SK-N-SH (cell line): ENCODE measurements at regions not wholly inside any gene's neighbourhood (a gene's known extent, or its start where the extent isn't known, plus 50 kb on each side); places are given as distances from the start of the nearest gene placed in this dataset.

Experiments
- CTCF ChIA-PET: fragments of 300-600, 350-600 bp; formaldehyde crosslinking; extraction: SDS; loops from one replicate; lab custom pipeline; 2021; lab: Yijun Ruan, JAX
- POLR2A ChIA-PET: fragments of 350-600 bp; sonication (Branson Sonifier 250); formaldehyde crosslinking; extraction: SDS; loops from one replicate; lab custom pipeline; 2020; ENCODE audit warnings: antibody characterized with exemption, inconsistent platforms; lab: Yijun Ruan, JAX
- DNase-seq: peaks from one replicate; pipeline ENCODE4 v3.0.0; 2012
- H2AFZ ChIP-seq: fragments of 200-600 bp; sonication (generic); 2 replicates; pipeline ENCODE4 v1.8.1; 2016; ENCODE audit warnings: antibody characterized with exemption, mild to moderate bottlenecking, low read depth
- H3F3A ChIP-seq: fragments of 200-600 bp; sonication (generic); replicated peaks from 2 replicates; pipeline ENCODE3; 2016; ENCODE audit warnings: antibody characterized with exemption, mild to moderate bottlenecking; ENCODE audit not compliant: insufficient read depth
- H3K27ac ChIP-seq, 2 experiments: fragments of 200-500 bp in 1 of 2; fragments of 200-600 bp in 1 of 2; sonication (Bioruptor generic) in 1 of 2; sonication (generic), shearing (Covaris generic) in 1 of 2; 2 replicates each; pipeline versions ENCODE4 v1.5.1 to v1.6.1; 2014 to 2016; ENCODE audit warnings: low read depth in 2 of 2, inconsistent platforms in 1 of 2, low read length in 1 of 2, mild to moderate bottlenecking in 1 of 2, mixed read lengths in 1 of 2
- H3K27me3 ChIP-seq: fragments of 200-600 bp; sonication (generic), shearing (Covaris generic); 2 replicates; pipeline ENCODE4 v1.6.1; 2016; ENCODE audit warnings: mixed run types; ENCODE audit not compliant: insufficient read depth
- H3K36me3 ChIP-seq, 2 experiments: fragments of 200-500 bp in 1 of 2; fragments of 200-600 bp in 1 of 2; sonication (Bioruptor generic) in 1 of 2; sonication (generic) in 1 of 2; replicated peaks in 1 of 2; 2 replicates each; pipeline versions ENCODE3 to v1.5.1; 2014 to 2016; ENCODE audit warnings: low read length in 1 of 2, mild to moderate bottlenecking in 1 of 2; ENCODE audit not compliant: insufficient read depth in 2 of 2, control insufficient read depth in 1 of 2
- H3K4me1 ChIP-seq, 2 experiments: fragments of 200-500 bp in 1 of 2; fragments of 200-600 bp in 1 of 2; sonication (Bioruptor generic) in 1 of 2; sonication (generic), shearing (Covaris generic) in 1 of 2; 2 replicates each; pipeline versions ENCODE4 v1.5.1 to v1.6.1; 2014 to 2016; ENCODE audit warnings: low read depth in 1 of 2, low read length in 1 of 2, mixed run types in 1 of 2; ENCODE audit not compliant: insufficient read depth in 2 of 2, control insufficient read depth in 1 of 2
- H3K4me2 ChIP-seq: fragments of 200-600 bp; sonication (generic), shearing (Covaris generic); 2 replicates; pipeline ENCODE4 v1.6.1; 2017; ENCODE audit warnings: mixed run types
- H3K4me3 ChIP-seq, 2 experiments: fragments of 200-500 bp in 1 of 2; fragments of 200-600 bp in 1 of 2; sonication (Bioruptor generic) in 1 of 2; sonication (generic), shearing (Covaris generic) in 1 of 2; 2 replicates each; pipeline versions ENCODE4 v1.5.1 to v1.8.1; 2014 to 2016; ENCODE audit warnings: low read depth in 2 of 2, inconsistent platforms in 1 of 2, low read length in 1 of 2, mild to moderate bottlenecking in 1 of 2, mixed read lengths in 1 of 2, moderate library complexity in 1 of 2
- H3K79me2 ChIP-seq: fragments of 200-600 bp; sonication (generic); 2 replicates; pipeline ENCODE4 v1.8.1; 2017; ENCODE audit warnings: mild to moderate bottlenecking; ENCODE audit not compliant: insufficient read depth
- H3K9ac ChIP-seq: fragments of 200-600 bp; sonication (generic); 2 replicates; pipeline ENCODE4 v1.6.1; 2017; ENCODE audit warnings: mixed run types
- H3K9me2 ChIP-seq: fragments of 200-600 bp; sonication (generic); 2 replicates; pipeline ENCODE4 v1.6.1; 2017; ENCODE audit warnings: mixed run types
- H3K9me3 ChIP-seq: fragments of 200-600 bp; sonication (generic); 2 replicates; pipeline ENCODE4 v1.6.1; 2017; ENCODE audit warnings: mixed run types, mild to moderate bottlenecking, moderate library complexity
- H4K20me1 ChIP-seq: fragments of 200-600 bp; sonication (generic); 2 replicates; pipeline ENCODE4 v1.6.1; 2017; ENCODE audit warnings: mild to moderate bottlenecking, mixed run types; ENCODE audit not compliant: insufficient read depth
- CHD2 ChIP-seq: fragments of 150-350 bp; IDR thresholded peaks from 2 replicates; pipeline ENCODE4 v1.6.1; 2018; ENCODE audit warnings: low read length; ENCODE audit not compliant: partially characterized antibody
- EP300 ChIP-seq, 2 experiments: IDR thresholded peaks; 2 replicates each; pipeline versions ENCODE4 v1.4.0 to v1.6.1; 2012; ENCODE audit warnings: borderline replicate concordance in 1 of 2, low read depth in 1 of 2, low read length in 1 of 2
- EZH2phosphoT487 ChIP-seq: fragments of 200-600 bp; sonication (generic); IDR thresholded peaks from 2 replicates; pipeline ENCODE4 v1.6.1; 2017; ENCODE audit warnings: low read depth, mixed run types, mild to moderate bottlenecking, antibody characterized with exemption, moderate library complexity, borderline replicate concordance
- FOXM1 ChIP-seq: IDR thresholded peaks from 2 replicates; pipeline ENCODE4 v1.4.0; 2012; ENCODE audit warnings: low read depth, mild to moderate bottlenecking
- GABPA ChIP-seq: IDR thresholded peaks from 2 replicates; pipeline ENCODE4 v1.4.0; 2012; ENCODE audit warnings: low read depth, mild to moderate bottlenecking
- MEF2A ChIP-seq: IDR thresholded peaks from 2 replicates; pipeline ENCODE4 v1.4.0; 2012; ENCODE audit warnings: low read depth, borderline replicate concordance
- NRF1 ChIP-seq: IDR thresholded peaks from 2 replicates; pipeline ENCODE4 v1.6.1; 2012; ENCODE audit warnings: low read depth, mild to moderate bottlenecking, low read length
- RAD21 ChIP-seq: IDR thresholded peaks from 2 replicates; pipeline ENCODE4 v1.6.1; 2012; ENCODE audit warnings: mild to moderate bottlenecking, low read length
- RFX5 ChIP-seq: IDR thresholded peaks from 2 replicates; pipeline ENCODE4 v1.6.1; 2012; ENCODE audit warnings: mild to moderate bottlenecking, improper control_type of control experiment, low read length
- SMC3 ChIP-seq: IDR thresholded peaks from 2 replicates; pipeline ENCODE4 v1.6.1; 2012; ENCODE audit warnings: low read depth, low read length, improper control_type of control experiment
- TAF1 ChIP-seq: IDR thresholded peaks from 2 replicates; pipeline ENCODE4 v1.6.1; 2012; ENCODE audit warnings: low read depth, mild to moderate bottlenecking, low read length, moderate library complexity, borderline replicate concordance
- USF1 ChIP-seq: IDR thresholded peaks from 2 replicates; pipeline ENCODE4 v1.4.0; 2012; ENCODE audit warnings: low read depth, borderline replicate concordance
- WGBS: methylation state at CpG from one replicate; pipeline ENCODE4 v1.1.6; 2017; ENCODE audit warnings: low lambda C conversion rate; 5-methylcytosine and 5-hydroxymethylcytosine counted together
- TF ChIP-seq, protein P1 (sequence below): IDR thresholded peaks from 2 replicates; pipeline ENCODE4 v1.4.0; 2012; ENCODE audit warnings: low read depth, borderline replicate concordance
- TF ChIP-seq, protein P2 (sequence below): IDR thresholded peaks from 2 replicates; pipeline ENCODE4 v1.6.1; 2012; ENCODE audit warnings: mild to moderate bottlenecking, low read depth, low read length, moderate library complexity
- TF ChIP-seq, protein P3 (sequence below): IDR thresholded peaks from 2 replicates; pipeline ENCODE4 v1.4.0; 2012; ENCODE audit warnings: low read depth

DNA sequence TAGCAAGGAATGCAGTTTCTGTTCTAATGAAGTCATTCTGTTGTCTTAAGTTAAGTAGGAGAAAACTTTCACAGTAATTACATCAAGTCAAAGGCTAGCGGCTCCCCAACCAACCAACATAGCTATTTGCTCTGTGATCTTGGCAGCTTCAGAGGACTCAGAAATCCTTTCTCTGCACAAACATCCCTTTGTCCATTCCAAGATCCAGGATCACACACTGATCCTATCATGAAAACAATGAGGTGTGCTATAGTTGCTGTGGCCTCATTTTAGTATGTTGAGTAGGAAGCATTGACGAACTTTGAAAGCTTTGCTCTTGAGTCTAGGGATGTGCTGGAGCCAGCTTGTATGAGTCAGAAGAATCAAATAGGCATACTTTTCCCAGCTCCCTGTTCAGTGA lies 218.2 kb upstream of the PRSS58 start (continued):
- TF ChIP-seq, protein P1, sequence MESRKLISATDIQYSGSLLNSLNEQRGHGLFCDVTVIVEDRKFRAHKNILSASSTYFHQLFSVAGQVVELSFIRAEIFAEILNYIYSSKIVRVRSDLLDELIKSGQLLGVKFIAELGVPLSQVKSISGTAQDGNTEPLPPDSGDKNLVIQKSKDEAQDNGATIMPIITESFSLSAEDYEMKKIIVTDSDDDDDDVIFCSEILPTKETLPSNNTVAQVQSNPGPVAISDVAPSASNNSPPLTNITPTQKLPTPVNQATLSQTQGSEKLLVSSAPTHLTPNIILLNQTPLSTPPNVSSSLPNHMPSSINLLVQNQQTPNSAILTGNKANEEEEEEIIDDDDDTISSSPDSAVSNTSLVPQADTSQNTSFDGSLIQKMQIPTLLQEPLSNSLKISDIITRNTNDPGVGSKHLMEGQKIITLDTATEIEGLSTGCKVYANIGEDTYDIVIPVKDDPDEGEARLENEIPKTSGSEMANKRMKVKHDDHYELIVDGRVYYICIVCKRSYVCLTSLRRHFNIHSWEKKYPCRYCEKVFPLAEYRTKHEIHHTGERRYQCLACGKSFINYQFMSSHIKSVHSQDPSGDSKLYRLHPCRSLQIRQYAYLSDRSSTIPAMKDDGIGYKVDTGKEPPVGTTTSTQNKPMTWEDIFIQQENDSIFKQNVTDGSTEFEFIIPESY, result no peak
- TF ChIP-seq TAF1, result no peak
- TF ChIP-seq CHD2, result no peak

DNA sequence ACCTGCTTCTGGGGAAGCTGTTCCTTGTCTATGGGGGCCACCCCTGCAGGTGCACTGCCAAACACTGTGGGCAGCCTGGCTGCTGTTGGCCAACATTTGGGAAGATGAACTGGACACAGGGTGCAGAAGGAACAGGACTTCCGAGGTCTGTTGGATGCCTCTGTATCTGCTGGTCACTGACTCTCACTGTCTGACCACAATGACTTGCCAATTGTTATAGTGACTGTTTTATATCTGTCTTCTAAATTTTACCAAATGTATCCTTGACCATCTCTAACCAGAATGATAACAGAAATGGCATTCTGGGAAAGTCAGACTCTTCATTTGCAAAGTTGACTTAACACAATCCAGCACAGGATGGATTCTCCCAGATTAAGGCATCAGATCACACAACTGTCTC lies 214.0 kb upstream of the PRSS58 start:
- H4K20me1 ChIP-seq, result no peaks in the 10 kb centered on the region
- CTCF ChIA-PET, result interaction anchor here (1.1 to 4.0 kb wide), 5 partner anchors 12 to 743 kb away, joined by 3 to 35 read pairs (median 3); no protein-coding TSS in a partner anchor
- TF ChIP-seq SMC3 (no peak), RAD21 (no peak), TAF1 (no peak), EZH2phosphoT487 (no peak), MEF2A (no peak), EP300 (IDR thresholded peaks at IDR 0.05; ENCODE audit: borderline replicate concordance in 1 of 2, low read depth in 1 of 2, low read length in 1 of 2) (no peak), GABPA (no peak), NRF1 (no peak), USF1 (no peak), RFX5 (no peak), FOXM1 (no peak)
- TF ChIP-seq, protein P2, sequence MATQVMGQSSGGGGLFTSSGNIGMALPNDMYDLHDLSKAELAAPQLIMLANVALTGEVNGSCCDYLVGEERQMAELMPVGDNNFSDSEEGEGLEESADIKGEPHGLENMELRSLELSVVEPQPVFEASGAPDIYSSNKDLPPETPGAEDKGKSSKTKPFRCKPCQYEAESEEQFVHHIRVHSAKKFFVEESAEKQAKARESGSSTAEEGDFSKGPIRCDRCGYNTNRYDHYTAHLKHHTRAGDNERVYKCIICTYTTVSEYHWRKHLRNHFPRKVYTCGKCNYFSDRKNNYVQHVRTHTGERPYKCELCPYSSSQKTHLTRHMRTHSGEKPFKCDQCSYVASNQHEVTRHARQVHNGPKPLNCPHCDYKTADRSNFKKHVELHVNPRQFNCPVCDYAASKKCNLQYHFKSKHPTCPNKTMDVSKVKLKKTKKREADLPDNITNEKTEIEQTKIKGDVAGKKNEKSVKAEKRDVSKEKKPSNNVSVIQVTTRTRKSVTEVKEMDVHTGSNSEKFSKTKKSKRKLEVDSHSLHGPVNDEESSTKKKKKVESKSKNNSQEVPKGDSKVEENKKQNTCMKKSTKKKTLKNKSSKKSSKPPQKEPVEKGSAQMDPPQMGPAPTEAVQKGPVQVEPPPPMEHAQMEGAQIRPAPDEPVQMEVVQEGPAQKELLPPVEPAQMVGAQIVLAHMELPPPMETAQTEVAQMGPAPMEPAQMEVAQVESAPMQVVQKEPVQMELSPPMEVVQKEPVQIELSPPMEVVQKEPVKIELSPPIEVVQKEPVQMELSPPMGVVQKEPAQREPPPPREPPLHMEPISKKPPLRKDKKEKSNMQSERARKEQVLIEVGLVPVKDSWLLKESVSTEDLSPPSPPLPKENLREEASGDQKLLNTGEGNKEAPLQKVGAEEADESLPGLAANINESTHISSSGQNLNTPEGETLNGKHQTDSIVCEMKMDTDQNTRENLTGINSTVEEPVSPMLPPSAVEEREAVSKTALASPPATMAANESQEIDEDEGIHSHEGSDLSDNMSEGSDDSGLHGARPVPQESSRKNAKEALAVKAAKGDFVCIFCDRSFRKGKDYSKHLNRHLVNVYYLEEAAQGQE, result no peak
- TF ChIP-seq, protein P3, sequence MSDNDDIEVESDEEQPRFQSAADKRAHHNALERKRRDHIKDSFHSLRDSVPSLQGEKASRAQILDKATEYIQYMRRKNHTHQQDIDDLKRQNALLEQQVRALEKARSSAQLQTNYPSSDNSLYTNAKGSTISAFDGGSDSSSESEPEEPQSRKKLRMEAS, result no peak
- TF ChIP-seq, all 33 proteins: peak for 0
- DNase-seq, result no peak
- H2AFZ ChIP-seq, result no peak overlapping the region
- H3K79me2 ChIP-seq, result no peaks in the 10 kb centered on the region
- no peak overlapping the region for H3K27ac ChIP-seq
- H3K4me2 ChIP-seq, result no peak overlapping the region
- H3K4me1 ChIP-seq, result 0 out of 4 replicates have a peak, but pooled peaks cover 0 to 4% of the 10 kb centered on the region in 2 experiments
- 20% methylated on average over 1 of the region's 1 CpG for WGBS
- H3K27me3 ChIP-seq, result no peaks in the 10 kb centered on the region
- POLR2A ChIA-PET, result no interaction called here
- H3K4me3 ChIP-seq, result no peak overlapping the region
- H3K9me3 ChIP-seq, result no peaks in the 10 kb centered on the region
- H3K9me2 ChIP-seq, result no peaks in the 10 kb centered on the region
- H3K36me3 ChIP-seq, result no peaks in the 10 kb centered on the region
- no peaks in the 10 kb centered on the region for H3F3A ChIP-seq
- no peak overlapping the region for H3K9ac ChIP-seq
